ENCODE measurements at regions not wholly inside any gene's neighbourhood (a gene's known extent, or its start where the extent isn't known, plus 50 kb on each side); places are given as distances from the start of the nearest gene placed in this dataset.

- TF ChIP-seq, protein P1, sequence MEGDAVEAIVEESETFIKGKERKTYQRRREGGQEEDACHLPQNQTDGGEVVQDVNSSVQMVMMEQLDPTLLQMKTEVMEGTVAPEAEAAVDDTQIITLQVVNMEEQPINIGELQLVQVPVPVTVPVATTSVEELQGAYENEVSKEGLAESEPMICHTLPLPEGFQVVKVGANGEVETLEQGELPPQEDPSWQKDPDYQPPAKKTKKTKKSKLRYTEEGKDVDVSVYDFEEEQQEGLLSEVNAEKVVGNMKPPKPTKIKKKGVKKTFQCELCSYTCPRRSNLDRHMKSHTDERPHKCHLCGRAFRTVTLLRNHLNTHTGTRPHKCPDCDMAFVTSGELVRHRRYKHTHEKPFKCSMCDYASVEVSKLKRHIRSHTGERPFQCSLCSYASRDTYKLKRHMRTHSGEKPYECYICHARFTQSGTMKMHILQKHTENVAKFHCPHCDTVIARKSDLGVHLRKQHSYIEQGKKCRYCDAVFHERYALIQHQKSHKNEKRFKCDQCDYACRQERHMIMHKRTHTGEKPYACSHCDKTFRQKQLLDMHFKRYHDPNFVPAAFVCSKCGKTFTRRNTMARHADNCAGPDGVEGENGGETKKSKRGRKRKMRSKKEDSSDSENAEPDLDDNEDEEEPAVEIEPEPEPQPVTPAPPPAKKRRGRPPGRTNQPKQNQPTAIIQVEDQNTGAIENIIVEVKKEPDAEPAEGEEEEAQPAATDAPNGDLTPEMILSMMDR (conservative IDR thresholded peaks at IDR 0.05; ENCODE audit: low read length): no peak
- TF ChIP-seq EZH2phosphoT487 (IDR thresholded peaks at IDR 0.05; ENCODE audit: borderline replicate concordance, low read depth, low read length): no peak
Observed at GRCh38 chr1:231108516-231109302, 53.1 kb upstream of the TRIM67 start.

Measured in OCI-LY7 (cell line).